Effector memory CD4-positive, alpha-beta T cell (primary cell): ENCODE measurements at regions not wholly inside any gene's neighbourhood (a gene's known extent, or its start where the extent isn't known, plus 50 kb on each side); places are given as distances from the start of the nearest gene placed in this dataset.

Experiments used
- DNase-seq, 3 donors: peaks; one replicate each; pipeline ENCODE4 v3.0.0-alpha.2; 2020
- H3K27ac ChIP-seq: 2 replicates; pipeline ENCODE4 v1.7.0; 2013; ENCODE audit warnings: mild to moderate bottlenecking, low read length, moderate library complexity; ENCODE audit not compliant: insufficient read depth, poor library complexity, severe bottlenecking
- H3K27me3 ChIP-seq: replicated peaks from 2 replicates; pipeline ENCODE4 v1.7.0; 2013; ENCODE audit warnings: mild to moderate bottlenecking, low read length; ENCODE audit not compliant: insufficient read depth, control insufficient read depth, poor library complexity, severe bottlenecking
- H3K36me3 ChIP-seq: 2 replicates; pipeline ENCODE4 v1.7.0; 2013; ENCODE audit warnings: mild to moderate bottlenecking, low read length, moderate library complexity; ENCODE audit not compliant: control insufficient read depth, insufficient read depth
- H3K4me1 ChIP-seq: 2 replicates; pipeline ENCODE4 v1.7.0; 2013; ENCODE audit warnings: low read length, mild to moderate bottlenecking; ENCODE audit not compliant: control insufficient read depth, insufficient read depth, poor library complexity, severe bottlenecking
- H3K4me3 ChIP-seq: 2 replicates; pipeline ENCODE4 v1.7.0; 2013; ENCODE audit warnings: low read length, low read depth, mild to moderate bottlenecking; ENCODE audit not compliant: insufficient read depth, poor library complexity, severe bottlenecking
- H3K9me3 ChIP-seq: 2 replicates; pipeline ENCODE4 v1.7.0; 2013; ENCODE audit warnings: mild to moderate bottlenecking, low read length, moderate library complexity; ENCODE audit not compliant: control insufficient read depth

- Histone ChIP-seq H3K9me3 (no peaks in the 10 kb centered on the region), H3K36me3 (no peaks in the 10 kb centered on the region), H3K27ac (no peak overlapping the region), H3K4me3 (no peak overlapping the region), H3K4me1 (no peaks in the 10 kb centered on the region), H3K27me3 (no peaks in the 10 kb centered on the region)
- no peak for DNase-seq
Measured at GRCh38 chr20:1833728-1834726, 61.2 kb upstream of the SIRPA start.

GRCh38 chr20:1833216-1833615 is 62.0 kb upstream of the SIRPA start:
- Histone ChIP-seq H3K9me3 (no peaks in the 10 kb centered on the region), H3K27ac (no peak overlapping the region), H3K27me3 (no peaks in the 10 kb centered on the region), H3K36me3 (no peaks in the 10 kb centered on the region), H3K4me1 (no peaks in the 10 kb centered on the region), H3K4me3 (no peak overlapping the region)
- DNase-seq, result no peak

GRCh38 chr20:1832634-1833033 is 62.6 kb upstream of the SIRPA start:
- Histone ChIP-seq H3K4me1 (no peaks in the 10 kb centered on the region), H3K36me3 (no peaks in the 10 kb centered on the region), H3K9me3 (no peaks in the 10 kb centered on the region), H3K27ac (no peak overlapping the region), H3K4me3 (no peak overlapping the region), H3K27me3 (no peaks in the 10 kb centered on the region)
- no peak for DNase-seq

GRCh38 chr20:1831606-1832005 is 63.6 kb upstream of the SIRPA start:
- H3K27ac ChIP-seq, result no peak overlapping the region
- H3K36me3 ChIP-seq, result no peaks in the 10 kb centered on the region
- H3K27me3 ChIP-seq, result no peaks in the 10 kb centered on the region
- no peak overlapping the region for H3K4me3 ChIP-seq
- H3K9me3 ChIP-seq, result no peaks in the 10 kb centered on the region
- no peaks in the 10 kb centered on the region for H3K4me1 ChIP-seq
- no peak for DNase-seq

- no peak overlapping the region for H3K4me3 ChIP-seq
- H3K27me3 ChIP-seq, result no peaks in the 10 kb centered on the region
- no peaks in the 10 kb centered on the region for H3K36me3 ChIP-seq
- DNase-seq, result no peak
- H3K9me3 ChIP-seq, result no peaks in the 10 kb centered on the region
- no peak overlapping the region for H3K27ac ChIP-seq
- no peaks in the 10 kb centered on the region for H3K4me1 ChIP-seq
Measured at GRCh38 chr20:1831096-1831495, 64.1 kb upstream of the SIRPA start.

- Histone ChIP-seq H3K4me3 (no peak overlapping the region), H3K27me3 (no peaks in the 10 kb centered on the region), H3K27ac (no peak overlapping the region), H3K36me3 (no peaks in the 10 kb centered on the region), H3K4me1 (no peaks in the 10 kb centered on the region), H3K9me3 (no peaks in the 10 kb centered on the region)
- DNase-seq, result no peak
Measured at GRCh38 chr20:1830240-1830639, 65.0 kb upstream of the SIRPA start.

- Histone ChIP-seq H3K27ac (no peak overlapping the region), H3K27me3 (no peaks in the 10 kb centered on the region), H3K9me3 (no peaks in the 10 kb centered on the region), H3K4me1 (no peaks in the 10 kb centered on the region), H3K4me3 (no peak overlapping the region), H3K36me3 (no peaks in the 10 kb centered on the region)
- no peak for DNase-seq
Measured at GRCh38 chr20:1829531-1829930, 65.7 kb upstream of the SIRPA start.

GRCh38 chr20:1828786-1829131 is 66.4 kb upstream of the SIRPA start:
- no peaks in the 10 kb centered on the region for H3K27me3 ChIP-seq
- no peaks in the 10 kb centered on the region for H3K4me1 ChIP-seq
- no peak overlapping the region for H3K4me3 ChIP-seq
- H3K36me3 ChIP-seq, result no peaks in the 10 kb centered on the region
- H3K9me3 ChIP-seq, result no peaks in the 10 kb centered on the region
- DNase-seq, result no peak
- H3K27ac ChIP-seq, result no peak overlapping the region

- Histone ChIP-seq H3K9me3 (no peaks in the 10 kb centered on the region), H3K4me3 (no peak overlapping the region), H3K36me3 (no peaks in the 10 kb centered on the region), H3K27me3 (no peaks in the 10 kb centered on the region), H3K4me1 (no peaks in the 10 kb centered on the region), H3K27ac (no peak overlapping the region)
- no peak for DNase-seq
Measured at GRCh38 chr20:1827974-1828785, 67.0 kb upstream of the SIRPA start.

GRCh38 chr20:1827510-1827973 is 67.7 kb upstream of the SIRPA start:
- no peaks in the 10 kb centered on the region for H3K27me3 ChIP-seq
- no peaks in the 10 kb centered on the region for H3K4me1 ChIP-seq
- H3K36me3 ChIP-seq, result no peaks in the 10 kb centered on the region
- no peaks in the 10 kb centered on the region for H3K9me3 ChIP-seq
- no peak overlapping the region for H3K4me3 ChIP-seq
- H3K27ac ChIP-seq, result no peak overlapping the region
- DNase-seq, result no peak
